NCI-H1694 treated with DMSO at 0.1 percent for 48 hours (cell line): ENCODE measurements at regions not wholly inside any gene's neighbourhood (a gene's known extent, or its start where the extent isn't known, plus 50 kb on each side); places are given as distances from the start of the nearest gene placed in this dataset.
"Not testable (repeated sequence)": the region's sequence is repeated elsewhere in the genome, so short reads cannot be mapped to it uniquely, and the experiment has no call there.

Experiments
- DNase-seq: peaks from one replicate; lab custom pipeline; 2025; lab: John Stamatoyannopoulos, UW

- no peak for DNase-seq
Observed at GRCh38 chrX:137882960-137883359, 317.0 kb downstream of the ZIC3 start.

DNA sequence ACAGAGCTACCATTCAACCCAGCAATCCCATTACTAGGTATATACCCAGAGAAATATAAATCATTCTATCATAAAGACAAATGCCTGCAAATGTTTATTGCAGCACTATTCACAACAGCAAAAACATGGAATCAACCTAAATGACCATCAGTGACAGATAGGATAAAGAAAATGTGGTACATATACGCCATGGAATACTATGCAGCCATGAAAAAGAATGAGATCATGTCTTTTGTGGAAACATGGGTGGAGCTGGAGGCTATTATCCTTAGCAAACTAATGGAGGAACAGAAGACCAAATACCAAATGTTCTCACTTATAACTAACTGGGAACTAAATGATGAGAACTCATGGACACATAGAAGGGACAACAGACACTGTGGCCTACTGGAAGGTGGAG, 318.9 kb downstream of the ZIC3 start:
- DNase-seq = not testable (repeated sequence)

DNA sequence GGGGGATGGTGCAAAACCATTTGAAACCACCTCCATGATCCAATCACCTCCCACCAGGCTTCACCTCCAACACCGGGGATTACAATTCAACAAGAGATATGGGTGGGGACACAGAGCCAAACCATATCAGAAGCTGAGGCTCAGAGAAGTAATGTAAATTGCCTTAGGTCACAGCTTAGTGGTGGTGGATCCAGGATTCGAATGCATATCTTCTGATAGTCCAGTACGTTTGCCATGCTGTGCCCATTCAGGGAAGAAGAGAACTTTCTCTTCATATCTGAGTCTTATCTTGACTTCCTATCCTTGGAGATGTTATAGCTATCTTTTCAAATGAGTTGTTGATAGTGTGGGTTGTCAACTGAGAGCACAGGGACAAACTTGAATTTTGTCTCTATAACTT, 325.5 kb downstream of the ZIC3 start:
- DNase-seq = no peak

- DNase-seq = no peak
Observed at GRCh38 chrX:137896123-137896522, 330.2 kb downstream of the ZIC3 start.

- no peak for DNase-seq
Observed at GRCh38 chrX:137915466-137915865, 349.5 kb downstream of the ZIC3 start.

DNA sequence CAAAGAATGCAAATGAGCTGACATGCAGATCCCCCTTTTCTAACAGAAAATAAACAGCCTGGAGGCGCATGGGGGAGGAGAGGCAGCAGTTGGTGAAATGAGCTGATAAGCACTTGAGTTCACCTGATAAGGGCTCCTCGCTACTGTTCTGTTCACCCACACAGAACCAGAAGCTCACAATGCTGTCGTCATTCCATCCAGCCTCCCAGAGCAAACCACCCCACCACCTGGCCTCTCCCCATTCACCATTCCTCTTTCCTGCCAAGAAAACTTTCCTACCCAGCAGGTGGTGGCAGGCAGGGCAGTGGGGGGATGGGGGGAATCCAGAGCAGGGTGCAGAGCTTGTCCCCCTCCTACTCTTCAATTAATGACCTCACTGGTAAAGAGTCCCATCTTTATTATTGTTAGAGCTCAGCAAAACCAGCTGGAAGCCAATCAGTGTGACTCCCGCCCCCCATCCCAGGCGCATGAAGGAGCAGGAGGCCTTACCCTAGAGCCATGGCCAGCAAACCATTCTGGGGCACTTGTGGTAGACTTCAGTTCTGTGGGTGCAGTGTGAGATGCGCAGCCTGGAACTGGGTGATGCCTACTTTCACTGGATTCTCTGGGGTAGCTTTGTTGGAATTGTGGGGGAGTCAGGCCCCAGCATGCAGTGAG, 350.3 kb downstream of the ZIC3 start:
- DNase-seq = no peak

GRCh38 chrX:137926090-137926489, 360.2 kb downstream of the ZIC3 start:
- no peak for DNase-seq

- no peak for DNase-seq
Observed at GRCh38 chrX:137929951-137930350, 364.0 kb downstream of the ZIC3 start.

- no peak for DNase-seq
Observed at GRCh38 chrX:137930533-137930932, 364.6 kb downstream of the ZIC3 start.

GRCh38 chrX:137934214-137934613, 368.3 kb downstream of the ZIC3 start:
- DNase-seq = not testable (repeated sequence)

DNA sequence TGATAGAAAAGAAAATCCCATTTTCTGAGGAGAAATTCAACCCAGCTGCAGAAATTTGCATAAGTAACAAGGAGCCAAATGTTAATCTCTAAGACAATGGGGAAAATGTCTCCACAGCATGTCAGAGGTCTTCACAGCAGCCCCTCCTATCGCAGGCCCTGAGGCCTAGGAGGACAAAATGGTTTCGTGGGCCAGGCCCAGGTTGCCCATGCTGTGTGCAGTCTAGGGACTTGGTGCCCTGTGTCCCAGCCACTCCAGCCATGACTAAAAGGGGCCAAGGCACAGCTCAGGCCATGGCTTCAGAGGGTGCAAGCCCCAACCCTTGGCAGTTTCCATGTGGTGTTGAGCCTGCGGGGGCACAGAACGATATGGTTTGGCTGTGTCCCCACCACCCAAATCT, 369.0 kb downstream of the ZIC3 start:
- DNase-seq = not testable (repeated sequence)

GRCh38 chrX:137945470-137945869, 379.5 kb downstream of the ZIC3 start:
- no peak for DNase-seq

GRCh38 chrX:137969191-137969590, 403.3 kb downstream of the ZIC3 start:
- no peak for DNase-seq

- no peak for DNase-seq
Observed at GRCh38 chrX:137982472-137983172, 416.7 kb downstream of the ZIC3 start.

- DNase-seq = no peak
Observed at GRCh38 chrX:137988470-137988869, 422.5 kb downstream of the ZIC3 start.

- DNase-seq = no peak
Observed at GRCh38 chrX:137998619-137999018, 432.7 kb downstream of the ZIC3 start.

GRCh38 chrX:137999071-137999470, 433.1 kb downstream of the ZIC3 start:
- no peak for DNase-seq

- DNase-seq = no peak
Observed at GRCh38 chrX:137999552-137999951, 433.6 kb downstream of the ZIC3 start.

GRCh38 chrX:138001226-138001625, 435.3 kb downstream of the ZIC3 start:
- no peak for DNase-seq

DNA sequence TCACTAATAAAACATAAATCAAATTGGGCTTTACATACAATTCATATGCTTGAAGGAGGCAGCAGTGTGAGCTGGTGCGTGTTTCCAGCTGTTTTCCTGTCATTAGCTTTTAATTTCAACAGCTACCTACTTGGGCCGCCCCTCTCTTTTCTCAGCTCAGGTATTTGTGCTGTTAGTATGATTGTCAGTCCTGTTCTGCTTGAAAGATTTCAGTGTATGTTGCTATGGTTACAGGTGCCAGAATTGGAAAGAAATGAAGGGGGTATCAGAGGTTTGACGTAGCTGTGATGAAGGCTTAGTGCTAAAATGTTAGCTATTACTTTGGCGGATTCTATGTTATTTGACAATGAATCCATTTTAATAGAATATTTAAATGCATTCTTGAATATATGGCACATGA, 440.3 kb downstream of the ZIC3 start:
- no peak for DNase-seq

GRCh38 chrX:138008281-138008680, 442.4 kb downstream of the ZIC3 start:
- no peak for DNase-seq

GRCh38 chrX:138011468-138011867, 445.5 kb downstream of the ZIC3 start:
- no peak for DNase-seq

- DNase-seq = no peak
Observed at GRCh38 chrX:138014577-138014976, 448.6 kb downstream of the ZIC3 start.
